ENCODE measurements at regions not wholly inside any gene's neighbourhood (a gene's known extent, or its start where the extent isn't known, plus 50 kb on each side); places are given as distances from the start of the nearest gene placed in this dataset.

GRCh38 chr4:3372933-3373465 is 68.8 kb upstream of the HGFAC start:
- TF ChIP-seq CTCF (IDR thresholded peaks at IDR 0.05) = no peak
- no peak for TF ChIP-seq POLR2A (IDR thresholded peaks at IDR 0.05)
